ENCODE measurements at regions not wholly inside any gene's neighbourhood (a gene's known extent, or its start where the extent isn't known, plus 50 kb on each side); places are given as distances from the start of the nearest gene placed in this dataset.

DNA sequence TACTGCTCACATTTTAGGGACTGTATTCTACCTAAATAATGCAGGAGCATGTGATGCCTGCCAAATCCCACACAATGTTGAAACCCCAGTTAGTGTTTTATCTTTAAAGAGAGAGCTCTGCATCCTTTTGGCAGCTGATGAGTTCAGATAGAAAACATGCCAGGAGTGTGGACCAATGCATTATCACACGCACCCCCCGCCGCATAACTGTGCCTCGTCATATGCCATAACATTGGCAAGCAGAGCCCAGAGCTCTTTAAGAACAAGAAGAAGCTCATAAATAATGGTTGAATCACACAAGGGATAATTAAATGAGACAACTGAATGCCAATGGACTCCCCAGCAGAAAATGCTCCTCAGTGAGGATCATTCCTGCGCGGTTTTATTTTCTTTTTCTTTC is 52.8 kb upstream of the RORB start:
- TF ChIP-seq, protein P1, sequence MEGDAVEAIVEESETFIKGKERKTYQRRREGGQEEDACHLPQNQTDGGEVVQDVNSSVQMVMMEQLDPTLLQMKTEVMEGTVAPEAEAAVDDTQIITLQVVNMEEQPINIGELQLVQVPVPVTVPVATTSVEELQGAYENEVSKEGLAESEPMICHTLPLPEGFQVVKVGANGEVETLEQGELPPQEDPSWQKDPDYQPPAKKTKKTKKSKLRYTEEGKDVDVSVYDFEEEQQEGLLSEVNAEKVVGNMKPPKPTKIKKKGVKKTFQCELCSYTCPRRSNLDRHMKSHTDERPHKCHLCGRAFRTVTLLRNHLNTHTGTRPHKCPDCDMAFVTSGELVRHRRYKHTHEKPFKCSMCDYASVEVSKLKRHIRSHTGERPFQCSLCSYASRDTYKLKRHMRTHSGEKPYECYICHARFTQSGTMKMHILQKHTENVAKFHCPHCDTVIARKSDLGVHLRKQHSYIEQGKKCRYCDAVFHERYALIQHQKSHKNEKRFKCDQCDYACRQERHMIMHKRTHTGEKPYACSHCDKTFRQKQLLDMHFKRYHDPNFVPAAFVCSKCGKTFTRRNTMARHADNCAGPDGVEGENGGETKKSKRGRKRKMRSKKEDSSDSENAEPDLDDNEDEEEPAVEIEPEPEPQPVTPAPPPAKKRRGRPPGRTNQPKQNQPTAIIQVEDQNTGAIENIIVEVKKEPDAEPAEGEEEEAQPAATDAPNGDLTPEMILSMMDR (conservative IDR thresholded peaks at IDR 0.05; ENCODE audit: low read length) = no peak
- TF ChIP-seq EZH2phosphoT487 (IDR thresholded peaks at IDR 0.05; ENCODE audit: borderline replicate concordance) = no peak

All from Loucy (cell line).